Activated CD4-positive, alpha-beta T cell treated with anti-CD3 and anti-CD28 coated beads, Interleukin-2, amount 10 ng/mL, durations not matched to agents 24 days and 14 days (primary cell): ENCODE measurements at regions not wholly inside any gene's neighbourhood (a gene's known extent, or its start where the extent isn't known, plus 50 kb on each side); places are given as distances from the start of the nearest gene placed in this dataset.
"Not testable (repeated sequence)": the region's sequence is repeated elsewhere in the genome, so short reads cannot be mapped to it uniquely, and the experiment has no call there.

Experiments
- DNase-seq: peaks from one replicate; pipeline ENCODE4 v3.0.0; 2022
- H3K27ac Mint-ChIP-seq: one replicate; pipeline ENCODE4 v1.8.0; 2022; ENCODE audit warnings: mild to moderate bottlenecking, mixed read lengths
- H3K27me3 Mint-ChIP-seq: one replicate; pipeline ENCODE4 v1.8.0; 2022; ENCODE audit warnings: mixed read lengths
- H3K36me3 Mint-ChIP-seq: one replicate; pipeline ENCODE4 v1.8.0; 2022; ENCODE audit warnings: low read depth, mild to moderate bottlenecking, mixed read lengths
- H3K4me1 Mint-ChIP-seq: one replicate; pipeline ENCODE4 v1.8.0; 2021; ENCODE audit warnings: mixed read lengths
- H3K4me3 Mint-ChIP-seq: one replicate; pipeline ENCODE4 v1.8.0; 2022; ENCODE audit warnings: mild to moderate bottlenecking, moderate library complexity, mixed read lengths
- H3K9me3 Mint-ChIP-seq: one replicate; pipeline ENCODE4 v1.8.0; 2021; ENCODE audit warnings: mixed read lengths
- intact Hi-C: fragments of 100-400 bp; cut with micrococcal nuclease; formaldehyde crosslinking; loops from one replicate; pipeline ENCODE4 v1.15.1; 2023

DNA sequence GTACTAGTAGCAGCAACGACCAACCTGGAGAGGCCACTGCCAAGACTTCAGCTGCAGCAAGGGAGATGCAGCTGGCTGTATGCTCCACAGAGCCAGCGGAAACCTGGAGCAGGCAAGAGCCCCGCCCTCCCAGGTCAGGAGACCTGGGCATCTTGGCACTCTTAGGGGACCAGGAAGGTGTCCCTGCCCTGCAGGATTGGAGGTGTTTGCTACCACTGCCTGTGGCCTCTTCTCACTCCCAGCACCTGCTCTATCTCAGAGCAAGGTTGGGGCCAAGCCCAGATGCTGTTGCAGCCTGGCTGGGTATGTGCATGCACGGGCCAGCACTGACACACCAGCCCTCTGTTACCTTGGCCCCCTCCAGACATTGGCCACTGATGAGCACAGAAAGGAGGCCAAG lies 1512.8 kb downstream of the REEP3 start:
- Mint-ChIP-seq H3K27ac (no peak overlapping the region), H3K4me1 (no peaks in the 10 kb centered on the region), H3K9me3 (no peaks in the 10 kb centered on the region), H3K36me3 (no peaks in the 10 kb centered on the region), H3K27me3 (no peaks in the 10 kb centered on the region), H3K4me3 (no peak overlapping the region)
- intact Hi-C loops, result no loop called here
- DNase-seq, result no peak

DNA sequence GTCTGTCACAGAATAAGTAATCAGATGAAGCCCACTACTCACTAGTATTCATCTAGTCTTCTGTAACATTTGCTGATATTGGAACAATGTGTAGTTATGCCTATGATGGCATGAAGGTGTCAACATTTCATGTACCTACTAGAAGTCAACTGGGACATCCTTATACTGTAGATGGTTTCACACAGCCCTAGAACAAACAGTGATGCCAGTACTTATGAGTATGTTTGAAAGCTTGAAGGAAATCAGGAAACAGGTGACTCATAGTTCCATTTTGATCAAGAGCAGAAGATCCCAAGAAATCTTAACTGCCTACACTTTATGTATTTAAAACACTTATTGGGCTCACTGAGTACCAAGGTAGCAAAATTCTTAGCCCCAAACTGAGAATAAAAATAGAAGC lies 1519.6 kb downstream of the REEP3 start:
- no peak for DNase-seq
- no peaks in the 10 kb centered on the region for H3K9me3 Mint-ChIP-seq
- no peak overlapping the region for H3K27ac Mint-ChIP-seq
- no peak overlapping the region for H3K4me3 Mint-ChIP-seq
- no peaks in the 10 kb centered on the region for H3K36me3 Mint-ChIP-seq
- intact Hi-C loops, result no loop called here
- no peaks in the 10 kb centered on the region for H3K27me3 Mint-ChIP-seq
- no peaks in the 10 kb centered on the region for H3K4me1 Mint-ChIP-seq

DNA sequence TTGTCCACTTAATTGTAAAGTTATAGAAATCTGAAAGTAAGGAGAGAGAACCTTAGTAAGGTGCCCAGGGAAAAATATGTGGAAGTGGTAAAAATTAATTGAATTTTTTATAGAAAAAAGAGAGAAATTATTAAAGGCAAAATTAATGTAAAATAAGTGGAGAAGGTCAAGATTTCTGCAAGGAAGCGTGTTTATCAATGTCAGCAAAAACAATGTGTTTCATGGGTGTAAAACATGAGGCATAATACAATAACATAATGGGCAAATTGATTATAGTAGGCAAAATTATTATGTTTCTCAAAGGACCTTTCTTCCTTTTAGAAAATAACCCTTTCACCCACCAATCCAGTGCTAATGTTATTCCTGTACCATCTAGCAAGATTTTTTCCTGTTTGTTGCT lies 1520.1 kb downstream of the REEP3 start:
- Mint-ChIP-seq H3K27me3 (no peaks in the 10 kb centered on the region), H3K4me1 (no peaks in the 10 kb centered on the region), H3K4me3 (no peak overlapping the region), H3K9me3 (no peaks in the 10 kb centered on the region), H3K27ac (no peak overlapping the region), H3K36me3 (no peaks in the 10 kb centered on the region)
- intact Hi-C loops, result no loop called here
- no peak for DNase-seq

GRCh38 chr10:65042496-65042895 lies 1521.3 kb downstream of the REEP3 start:
- Mint-ChIP-seq H3K27ac (no peak overlapping the region), H3K4me3 (no peak overlapping the region), H3K9me3 (no peaks in the 10 kb centered on the region), H3K36me3 (no peaks in the 10 kb centered on the region), H3K4me1 (no peaks in the 10 kb centered on the region), H3K27me3 (no peaks in the 10 kb centered on the region)
- DNase-seq, result no peak
- intact Hi-C loops, result no loop called here

DNA sequence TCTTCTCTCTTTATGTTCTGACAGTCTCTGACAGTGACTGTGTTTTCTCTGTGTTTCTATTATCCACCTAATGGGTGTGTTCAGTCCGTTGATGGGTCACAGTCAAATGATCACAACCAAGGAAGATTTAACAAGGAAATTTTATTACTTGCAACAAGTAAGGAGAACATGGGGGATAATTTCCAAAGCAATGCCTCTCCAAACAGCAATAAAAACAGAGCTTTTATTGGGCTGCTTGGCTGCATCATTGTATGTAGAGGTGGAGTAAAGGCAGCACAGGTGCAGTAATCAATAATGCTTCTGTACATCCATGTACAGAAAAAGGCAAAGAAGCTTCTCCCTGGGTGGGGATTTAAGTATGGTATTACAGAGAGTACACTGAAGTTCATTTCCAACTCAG lies 1525.6 kb downstream of the REEP3 start:
- Mint-ChIP-seq H3K27me3 (no peaks in the 10 kb centered on the region), H3K4me1 (no peaks in the 10 kb centered on the region), H3K27ac (no peak overlapping the region), H3K4me3 (no peak overlapping the region), H3K9me3 (no peaks in the 10 kb centered on the region), H3K36me3 (no peaks in the 10 kb centered on the region)
- intact Hi-C loops, result no loop called here
- DNase-seq, result no peak

DNA sequence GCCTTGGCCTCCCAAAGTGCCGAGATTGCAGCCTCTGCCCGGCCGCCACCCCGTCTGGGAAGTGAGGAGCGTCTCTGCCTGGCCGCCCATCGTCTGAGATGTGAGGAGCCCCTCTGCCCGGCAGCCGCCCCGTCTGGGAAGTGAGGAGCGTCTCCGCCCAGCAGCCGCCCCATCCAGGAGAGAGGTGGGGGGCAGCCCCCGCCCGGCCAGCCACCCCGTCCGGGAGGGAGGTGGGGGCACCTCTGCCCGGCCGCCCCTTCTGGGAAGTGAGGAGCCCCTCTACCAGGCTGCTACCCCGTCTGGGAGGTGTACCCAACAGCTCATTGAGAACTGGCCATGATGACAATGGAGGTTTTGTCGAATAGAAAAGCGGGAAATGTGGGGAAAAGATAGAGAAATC lies 1530.9 kb downstream of the REEP3 start:
- H3K4me3 Mint-ChIP-seq, H3K4me1 Mint-ChIP-seq, H3K27ac Mint-ChIP-seq, H3K36me3 Mint-ChIP-seq, H3K27me3 Mint-ChIP-seq, intact Hi-C loops, DNase-seq, H3K9me3 Mint-ChIP-seq: not testable (repeated sequence)

DNA sequence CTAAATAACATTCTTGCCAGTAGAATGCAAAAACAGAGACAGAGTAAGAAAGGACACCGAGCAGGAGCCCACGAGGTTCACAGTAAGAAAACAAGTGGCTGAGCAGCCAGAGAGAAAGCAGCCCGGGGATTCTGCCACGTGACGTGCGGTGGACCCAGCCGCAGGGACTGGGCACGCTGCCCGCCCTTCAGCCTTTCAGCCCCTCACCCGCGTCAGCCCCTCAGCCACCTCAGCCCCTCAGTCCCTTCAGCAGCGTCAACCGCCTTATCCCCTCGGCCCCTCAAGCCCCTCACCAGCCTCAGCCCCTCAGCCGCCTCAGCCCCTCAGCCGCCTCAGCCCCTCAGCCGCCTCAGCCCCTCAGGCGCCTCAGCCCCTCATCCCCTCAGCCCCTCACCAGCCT lies 1532.2 kb downstream of the REEP3 start:
- H3K27ac Mint-ChIP-seq, H3K4me1 Mint-ChIP-seq, H3K4me3 Mint-ChIP-seq, H3K9me3 Mint-ChIP-seq, H3K27me3 Mint-ChIP-seq, DNase-seq, H3K36me3 Mint-ChIP-seq, intact Hi-C loops: not testable (repeated sequence)

- H3K27me3 Mint-ChIP-seq, intact Hi-C loops, DNase-seq, H3K4me1 Mint-ChIP-seq, H3K36me3 Mint-ChIP-seq, H3K27ac Mint-ChIP-seq, H3K4me3 Mint-ChIP-seq, H3K9me3 Mint-ChIP-seq: not testable (repeated sequence)
Measured at GRCh38 chr10:65053831-65054351, 1532.7 kb downstream of the REEP3 start.

- intact Hi-C loops, H3K9me3 Mint-ChIP-seq, H3K4me3 Mint-ChIP-seq, H3K27me3 Mint-ChIP-seq, H3K4me1 Mint-ChIP-seq, H3K27ac Mint-ChIP-seq, DNase-seq, H3K36me3 Mint-ChIP-seq: not testable (repeated sequence)
Measured at GRCh38 chr10:65054701-65055100, 1533.5 kb downstream of the REEP3 start.

DNA sequence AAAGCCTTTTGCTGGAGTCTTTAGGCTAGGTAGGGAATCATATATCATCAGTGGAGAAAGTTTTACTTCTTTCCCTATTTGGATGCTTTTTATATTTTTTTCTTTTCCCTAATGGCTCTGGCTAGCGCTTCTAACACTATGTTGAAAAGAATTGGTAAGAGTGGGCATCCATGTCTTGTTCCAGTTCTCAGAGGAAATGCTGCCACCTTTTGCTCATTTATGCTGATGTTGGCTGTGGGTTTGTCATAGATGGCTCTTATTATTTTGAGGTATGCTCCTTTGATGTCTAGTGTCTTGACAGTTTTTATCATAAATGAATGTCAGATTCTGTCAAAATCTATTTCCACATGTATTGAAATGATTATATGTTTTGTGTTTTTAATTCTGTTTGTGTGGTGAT lies 1544.1 kb downstream of the REEP3 start:
- H3K4me1 Mint-ChIP-seq, result no peaks in the 10 kb centered on the region
- no peaks in the 10 kb centered on the region for H3K36me3 Mint-ChIP-seq
- H3K27ac Mint-ChIP-seq, result no peak overlapping the region
- no peaks in the 10 kb centered on the region for H3K9me3 Mint-ChIP-seq
- DNase-seq, result no peak
- no peaks in the 10 kb centered on the region for H3K27me3 Mint-ChIP-seq
- no peak overlapping the region for H3K4me3 Mint-ChIP-seq
- intact Hi-C loops, result no loop called here

- Mint-ChIP-seq H3K4me1 (no peaks in the 10 kb centered on the region), H3K36me3 (no peaks in the 10 kb centered on the region), H3K27ac (no peak overlapping the region), H3K27me3 (no peaks in the 10 kb centered on the region), H3K9me3 (peaks cover 3% of the 10 kb centered on the region), H3K4me3 (no peak overlapping the region)
- DNase-seq, result no peak
- intact Hi-C loops, result no loop called here
Measured at GRCh38 chr10:65083222-65083621, 1562.0 kb downstream of the REEP3 start.

DNA sequence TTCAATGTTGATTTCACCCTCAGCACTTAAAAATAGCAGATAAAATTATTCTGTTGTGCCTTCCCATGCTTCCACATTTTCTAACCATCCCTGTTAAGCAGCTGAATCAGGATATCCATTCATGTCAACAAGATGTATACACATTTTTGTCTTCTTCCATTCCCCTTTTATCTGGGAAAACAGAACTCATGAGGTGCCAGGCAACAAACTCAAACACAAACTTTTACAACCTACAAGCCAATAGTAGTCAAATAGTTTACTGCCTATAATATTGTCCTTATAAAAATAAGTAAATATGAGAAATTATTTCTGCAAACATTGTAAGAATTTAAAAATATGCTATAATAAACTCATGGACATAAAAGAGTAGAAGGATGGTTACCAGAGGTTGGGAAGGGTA lies 1569.8 kb downstream of the REEP3 start:
- Mint-ChIP-seq H3K9me3 (no peaks in the 10 kb centered on the region), H3K4me1 (no peaks in the 10 kb centered on the region), H3K27me3 (no peaks in the 10 kb centered on the region), H3K27ac (no peak overlapping the region), H3K4me3 (no peak overlapping the region), H3K36me3 (no peaks in the 10 kb centered on the region)
- intact Hi-C loops, result no loop called here
- no peak for DNase-seq

DNA sequence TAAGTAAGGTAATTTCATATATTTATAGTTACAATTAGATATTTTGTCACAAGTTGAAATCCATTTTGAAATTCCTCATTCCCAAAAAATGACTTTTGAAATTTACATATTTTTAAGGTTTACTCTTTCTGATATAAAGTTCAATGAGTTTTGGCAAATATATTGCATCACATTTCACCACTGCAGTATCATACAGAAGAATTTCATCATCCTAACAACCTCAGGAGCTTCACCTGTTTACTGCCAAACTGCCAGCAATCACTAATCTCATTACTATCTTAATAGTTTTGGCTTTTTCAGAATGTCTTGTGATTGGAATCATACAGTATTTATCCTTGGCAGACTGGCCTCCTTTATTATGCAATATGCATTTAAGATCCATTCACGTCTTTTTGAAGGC lies 1578.9 kb downstream of the REEP3 start:
- DNase-seq, result no peak
- intact Hi-C loops, result no loop called here
- Mint-ChIP-seq H3K36me3 (no peaks in the 10 kb centered on the region), H3K4me3 (no peak overlapping the region), H3K27ac (no peak overlapping the region), H3K9me3 (peaks cover 7% of the 10 kb centered on the region), H3K27me3 (no peaks in the 10 kb centered on the region), H3K4me1 (no peaks in the 10 kb centered on the region)

- intact Hi-C loops, H3K4me3 Mint-ChIP-seq, DNase-seq, H3K4me1 Mint-ChIP-seq, H3K36me3 Mint-ChIP-seq, H3K9me3 Mint-ChIP-seq, H3K27ac Mint-ChIP-seq, H3K27me3 Mint-ChIP-seq: not testable (repeated sequence)
Measured at GRCh38 chr10:65100881-65101280, 1579.7 kb downstream of the REEP3 start.

DNA sequence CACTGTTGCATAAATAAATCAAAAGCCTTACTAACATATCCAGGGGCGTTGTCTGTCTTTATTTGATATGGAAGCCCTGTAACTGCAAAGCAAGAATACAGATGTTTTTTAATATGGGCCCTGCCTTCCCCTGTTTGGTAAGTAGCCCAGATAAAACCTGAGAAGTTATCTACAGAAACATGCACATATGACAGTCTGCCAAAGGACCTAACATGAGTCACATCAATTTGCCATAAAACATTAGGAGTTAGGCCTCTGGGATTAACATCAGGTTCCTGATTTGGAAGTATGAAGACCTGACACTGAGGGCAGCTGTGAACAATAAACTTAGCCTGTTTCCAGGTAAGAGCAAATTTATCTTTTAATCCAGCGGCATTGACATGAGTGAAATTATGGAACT lies 1588.8 kb downstream of the REEP3 start:
- Mint-ChIP-seq H3K4me3 (no peak overlapping the region), H3K36me3 (no peaks in the 10 kb centered on the region), H3K27me3 (no peaks in the 10 kb centered on the region), H3K4me1 (no peaks in the 10 kb centered on the region), H3K27ac (no peak overlapping the region), H3K9me3 (peaks cover 9% of the 10 kb centered on the region)
- DNase-seq, result no peak
- intact Hi-C loops, result no loop called here
